C4-2B (cell line): ENCODE measurements at regions not wholly inside any gene's neighbourhood (a gene's known extent, or its start where the extent isn't known, plus 50 kb on each side); places are given as distances from the start of the nearest gene placed in this dataset.

Experiments used
- H3K27ac ChIP-seq: fragments of 450-650 bp; 2 replicates; pipeline ENCODE4 v1.5.1; 2017
- CTCF ChIP-seq: fragments of 450-650 bp; conservative IDR thresholded peaks from 2 replicates; pipeline ENCODE4 v1.5.1; 2017; ENCODE audit warnings: mild to moderate bottlenecking
- ZFX ChIP-seq: fragments of 450-650 bp; IDR thresholded peaks from 2 replicates; pipeline ENCODE4 v1.6.1; 2017

DNA sequence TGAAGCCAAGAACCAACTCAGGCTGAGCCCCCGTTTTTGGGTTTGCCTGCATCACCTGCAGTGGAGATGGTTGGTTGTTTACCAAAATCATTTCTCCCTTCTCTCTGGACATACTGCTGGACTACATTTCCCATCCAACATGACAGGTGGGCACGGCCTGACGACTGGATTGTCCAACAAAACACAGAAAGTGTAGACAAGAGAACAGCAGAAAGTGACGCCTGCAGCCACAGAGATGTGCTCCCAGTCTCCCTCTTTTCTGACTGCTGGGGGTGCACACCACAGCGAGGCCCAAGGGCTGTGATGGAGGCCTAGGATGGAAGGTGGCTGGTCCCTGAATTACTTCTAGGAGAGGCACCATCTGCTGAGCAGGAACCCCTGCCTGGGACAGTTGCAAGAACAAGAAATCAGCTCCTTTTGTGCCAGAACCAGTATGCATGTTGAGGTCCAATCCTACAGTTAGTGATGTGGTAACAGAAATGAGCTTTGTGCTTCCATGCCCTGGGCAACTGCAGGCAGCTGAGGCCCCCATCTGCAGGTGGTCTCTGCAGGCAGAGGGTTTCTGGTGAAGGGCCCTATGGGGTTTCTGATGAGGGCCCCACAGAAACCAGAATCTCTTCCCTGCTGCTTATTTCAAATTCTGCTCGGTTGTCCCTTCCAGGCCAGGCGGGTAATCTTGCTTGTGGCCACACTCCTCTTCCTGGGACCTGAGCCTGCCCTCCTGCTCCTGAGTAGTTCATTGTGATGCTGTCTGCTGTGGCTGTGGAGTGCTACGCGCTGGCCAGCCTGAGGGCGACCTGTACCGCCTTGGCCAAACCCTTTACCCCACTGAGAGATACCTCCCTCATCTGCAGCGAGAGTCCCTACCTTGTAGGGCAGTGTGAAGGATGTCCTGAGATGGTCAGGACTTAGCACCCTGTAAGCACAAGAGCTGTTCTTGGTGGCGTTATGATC is 168.3 kb downstream of the ASB1 start:
- peak overlapping the region; percentile 8; the same call in 1 of the 2 replicates for H3K27ac ChIP-seq
- TF ChIP-seq CTCF: no peak
- no peak for TF ChIP-seq ZFX

GRCh38 chr2:238595750-238596570 is 169.2 kb downstream of the ASB1 start:
- TF ChIP-seq CTCF: no peak
- TF ChIP-seq ZFX: no peak
- peak overlapping the region; percentile 68; the same call in 1 of the 2 replicates for H3K27ac ChIP-seq

DNA sequence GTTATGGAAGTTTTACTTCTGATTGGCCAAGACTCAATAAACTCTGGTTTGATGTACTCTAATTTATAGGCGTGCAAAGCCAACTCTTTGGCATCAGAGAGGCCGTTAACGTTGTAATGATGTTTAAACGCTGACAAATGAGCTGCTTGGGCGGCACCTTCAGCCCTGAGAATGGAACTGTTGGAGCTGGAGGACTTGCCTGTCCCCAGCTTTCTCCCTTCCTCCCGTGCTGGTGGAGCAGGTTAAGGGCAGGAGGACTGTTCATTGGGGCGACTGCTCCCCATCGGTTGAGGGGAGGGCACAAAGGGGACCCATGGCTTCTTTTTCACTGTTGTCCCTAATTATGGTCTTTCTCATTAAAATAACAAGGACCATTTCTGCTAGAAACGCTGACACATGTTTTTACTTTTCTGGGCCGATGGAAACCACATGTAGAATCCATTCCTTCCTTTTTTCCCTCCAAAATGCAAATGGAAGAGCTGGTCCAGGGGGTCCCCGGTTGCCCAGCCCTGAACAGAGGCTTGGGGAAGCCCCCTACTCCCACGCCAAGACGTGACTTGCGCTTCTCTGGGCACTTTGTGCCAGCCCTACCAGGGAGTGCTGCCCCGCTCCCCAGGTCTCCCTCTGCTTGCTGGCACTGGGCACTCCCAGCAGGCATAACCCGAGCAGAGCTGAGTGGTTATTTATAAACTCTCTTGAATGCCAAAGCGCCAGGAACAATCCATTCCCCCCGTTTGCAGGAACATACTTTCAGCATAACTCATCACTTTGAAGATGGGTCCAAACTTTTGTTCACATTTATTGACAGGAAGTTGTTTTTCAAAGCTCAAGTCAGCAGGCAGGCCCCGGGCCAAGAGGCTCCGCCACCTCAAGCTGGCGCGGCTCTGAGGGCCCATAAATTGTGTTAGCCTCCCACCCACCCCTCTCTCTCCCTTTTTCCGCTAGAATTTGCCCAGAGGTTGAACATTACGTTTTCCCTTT is 170.1 kb downstream of the ASB1 start:
- peak overlapping the region; percentile 68 for H3K27ac ChIP-seq
- TF ChIP-seq ZFX (no peak), CTCF (no peak)

GRCh38 chr2:238597638-238598528 is 171.2 kb downstream of the ASB1 start:
- H3K27ac ChIP-seq: peak overlapping the region; percentile 68
- no peak for TF ChIP-seq ZFX

DNA sequence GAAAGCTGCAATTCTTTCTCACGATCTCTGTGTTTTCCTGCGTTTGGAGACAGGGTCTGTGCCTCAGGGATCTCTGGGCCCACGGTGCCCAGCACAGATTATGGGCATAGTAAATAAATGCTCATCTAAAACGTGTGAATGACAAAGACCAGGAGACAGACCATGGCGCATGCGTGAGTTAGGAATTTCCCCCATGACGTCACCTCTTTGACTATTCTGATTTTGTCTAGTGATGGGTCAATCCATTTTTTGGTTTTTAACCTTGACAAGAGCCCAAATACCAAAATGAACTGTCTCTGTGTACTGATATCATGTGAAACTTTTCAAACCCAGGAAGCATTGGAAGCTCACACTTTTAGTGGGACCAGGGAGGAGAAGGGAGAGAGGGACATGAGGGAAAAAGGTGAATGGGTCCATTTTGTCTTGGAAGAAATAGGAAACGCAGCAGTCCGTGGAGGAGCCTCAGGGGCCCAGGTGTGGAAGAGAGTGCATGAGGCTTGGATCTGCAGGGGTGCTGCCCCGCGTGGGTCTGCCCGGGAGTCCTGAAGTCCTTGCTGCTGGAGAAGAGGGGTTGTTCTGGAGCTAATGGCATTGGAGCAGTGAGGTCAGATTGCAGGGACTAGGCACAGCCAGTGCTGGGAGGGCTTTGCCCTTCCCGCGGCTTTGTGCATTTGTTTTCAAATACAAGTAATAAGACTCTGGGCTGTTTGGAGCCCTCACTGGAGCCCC is 172.2 kb downstream of the ASB1 start:
- TF ChIP-seq ZFX: no peak
- no peak for TF ChIP-seq CTCF
- H3K27ac ChIP-seq: peak overlapping the region; percentile 68; the same call in 1 of the 2 replicates

- TF ChIP-seq CTCF (no peak), ZFX (no peak)
- no peak overlapping the region for H3K27ac ChIP-seq
These were observed 173.1 kb downstream of the ASB1 start for GRCh38 chr2:238599549-238600505.
